ENCODE measurements at regions not wholly inside any gene's neighbourhood (a gene's known extent, or its start where the extent isn't known, plus 50 kb on each side); places are given as distances from the start of the nearest gene placed in this dataset.

GRCh38 chr18:1244397-1245122 lies 339.9 kb downstream of the ADCYAP1 start:
- no peak for TF ChIP-seq EZH2phosphoT487 (IDR thresholded peaks at IDR 0.05; ENCODE audit: borderline replicate concordance, low read depth)
- TF ChIP-seq USF2 (IDR thresholded peaks at IDR 0.05; ENCODE audit: borderline replicate concordance, low read depth, low read length) = no peak
- TF ChIP-seq EP300 (IDR thresholded peaks at IDR 0.05; ENCODE audit: borderline replicate concordance in 1 of 2, low read depth in 1 of 2, low read length in 1 of 2) = no peak

Data from SK-N-SH (cell line).